H1 (cell line): ENCODE measurements at regions not wholly inside any gene's neighbourhood (a gene's known extent, or its start where the extent isn't known, plus 50 kb on each side); places are given as distances from the start of the nearest gene placed in this dataset.

Experiments used
- CTCF ChIA-PET: fragments of 300-600 bp; sonication (Branson Sonifier 250); formaldehyde crosslinking; loops from one replicate; lab custom pipeline; 2021; ENCODE audit not compliant: partially characterized antibody; lab: Charles Lee
- POLR2A ChIA-PET: fragments of 300-600 bp; sonication (Branson Sonifier 250); formaldehyde crosslinking; loops from one replicate; lab custom pipeline; 2021; ENCODE audit warnings: inconsistent platforms; ENCODE audit not compliant: partially characterized antibody; lab: Charles Lee
- DNase-seq, 2 experiments: peaks; one replicate each; pipeline versions ENCODE4 v3.0.0 to v3.0.0-alpha.2; 2010 to 2022; ENCODE audit warnings: low spot score in 2 of 2, low read depth in 1 of 2, mixed read lengths in 1 of 2
- FAIRE-seq: peaks from 2 replicates; lab custom pipeline; 2011; peaks lifted over from hg19 to GRCh38; lab: Jason Lieb, UNC
- H2AFZ ChIP-seq: 2 replicates; pipeline ENCODE4 v1.8.1; 2012; ENCODE audit warnings: low read length, inconsistent platforms
- H2AK5ac ChIP-seq: 2 replicates; pipeline ENCODE4 v1.6.1; 2013; ENCODE audit warnings: low read depth, low read length
- H2BK120ac ChIP-seq: replicated peaks from 2 replicates; pipeline ENCODE3; 2013; ENCODE audit warnings: low read depth, low read length, inconsistent platforms
- H2BK12ac ChIP-seq: 2 replicates; pipeline ENCODE4 v1.6.1; 2013; ENCODE audit warnings: low read depth, low read length
- H2BK15ac ChIP-seq: 2 replicates; pipeline ENCODE4 v1.6.1; 2013; ENCODE audit warnings: low read length
- H2BK20ac ChIP-seq: 2 replicates; pipeline ENCODE4 v1.6.1; 2013; ENCODE audit warnings: low read length
- H2BK5ac ChIP-seq: 2 replicates; pipeline ENCODE4 v1.6.1; 2013; ENCODE audit warnings: low read depth, low read length
- H3K14ac ChIP-seq: 2 replicates; pipeline ENCODE4 v1.6.1; 2013; ENCODE audit warnings: inconsistent platforms; ENCODE audit not compliant: insufficient read length
- H3K18ac ChIP-seq: 2 replicates; pipeline ENCODE4 v1.6.1; 2013; ENCODE audit warnings: low read length; ENCODE audit errors: extremely low read depth
- H3K23ac ChIP-seq: 2 replicates; pipeline ENCODE4 v1.6.1; 2013; ENCODE audit warnings: inconsistent platforms; ENCODE audit not compliant: insufficient read length
- H3K23me2 ChIP-seq: 2 replicates; pipeline ENCODE4 v1.6.1; 2013; ENCODE audit warnings: low read depth, low read length
- H3K27ac ChIP-seq: 2 replicates; pipeline ENCODE4 v1.6.1; 2011; ENCODE audit warnings: low read depth, low read length, inconsistent platforms
- H3K27me3 ChIP-seq, 4 experiments: replicated peaks in 1 of 4; 1 replicate in 1 of 4; 2 replicates in 3 of 4; pipeline versions ENCODE4 v1.6.1 to v1.8.1; 2011 to 2013; ENCODE audit warnings: low read length in 3 of 4, mild to moderate bottlenecking in 3 of 4, inconsistent platforms in 2 of 4, mixed read lengths in 2 of 4, moderate library complexity in 1 of 4; ENCODE audit not compliant: control insufficient read depth in 3 of 4, insufficient read depth in 3 of 4; ENCODE audit errors: extremely low read depth in 1 of 4
- H3K36me3 ChIP-seq, 4 experiments: 2 replicates each; pipeline versions ENCODE4 v1.6.1 to v1.8.1; 2011 to 2013; ENCODE audit warnings: mild to moderate bottlenecking in 4 of 4, low read length in 3 of 4, moderate library complexity in 2 of 4, control low read depth in 1 of 4, inconsistent platforms in 1 of 4; ENCODE audit not compliant: insufficient read depth in 4 of 4, control insufficient read depth in 2 of 4
- H3K4ac ChIP-seq: replicated peaks from 2 replicates; pipeline ENCODE3; 2013; ENCODE audit warnings: low read length, low read depth, mixed read lengths, inconsistent platforms; ENCODE audit not compliant: insufficient read length
- H3K4me1 ChIP-seq, 4 experiments: replicated peaks in 1 of 4; 1 replicate in 1 of 4; 2 replicates in 3 of 4; pipeline versions ENCODE4 v1.6.1 to v1.8.1; 2011 to 2013; ENCODE audit warnings: low read length in 3 of 4, inconsistent platforms in 2 of 4, mixed read lengths in 1 of 4; ENCODE audit not compliant: insufficient read depth in 4 of 4, control insufficient read depth in 3 of 4
- H3K4me2 ChIP-seq, 2 experiments: 2 replicates each; pipeline versions ENCODE4 v1.6.1 to v1.8.1; 2011 to 2013; ENCODE audit warnings: low read depth in 2 of 2, low read length in 2 of 2, control low read depth in 1 of 2, inconsistent platforms in 1 of 2, mild to moderate bottlenecking in 1 of 2; ENCODE audit not compliant: insufficient read depth in 1 of 2
- H3K4me3 ChIP-seq, 4 experiments: fragments of 200-600, 300-600 bp in 1 of 4; sonication (generic), shearing (Covaris generic), sonication (Bioruptor Twin) in 1 of 4; 2 replicates each; pipeline versions ENCODE4 v1.5.1 to v1.8.1; 2011 to 2016; ENCODE audit warnings: low read length in 4 of 4, low read depth in 3 of 4, control low read depth in 2 of 4, inconsistent platforms in 2 of 4, mild to moderate bottlenecking in 2 of 4, mixed read lengths in 1 of 4, moderate library complexity in 1 of 4; ENCODE audit not compliant: insufficient read depth in 2 of 4; ENCODE audit errors: extremely low read depth in 1 of 4
- H3K56ac ChIP-seq: replicated peaks from 2 replicates; pipeline ENCODE3; 2013; ENCODE audit warnings: low read depth, mild to moderate bottlenecking, mixed read lengths, low read length, inconsistent platforms; ENCODE audit not compliant: insufficient read length
- H3K79me1 ChIP-seq: 2 replicates; pipeline ENCODE4 v1.6.1; 2013; ENCODE audit warnings: low read depth, low read length, control low read depth
- H3K79me2 ChIP-seq, 2 experiments: 2 replicates each; pipeline versions ENCODE4 v1.6.1 to v1.8.1; 2012 to 2013; ENCODE audit warnings: low read length in 2 of 2, mild to moderate bottlenecking in 2 of 2, inconsistent platforms in 1 of 2; ENCODE audit not compliant: insufficient read depth in 2 of 2, control insufficient read depth in 1 of 2
- H3K9ac ChIP-seq, 4 experiments: replicated peaks in 1 of 4; 1 replicate in 1 of 4; 2 replicates in 3 of 4; pipeline versions ENCODE4 v1.6.1 to v1.8.1; 2011 to 2013; ENCODE audit warnings: low read depth in 3 of 4, low read length in 3 of 4, control low read depth in 2 of 4, mild to moderate bottlenecking in 2 of 4, moderate library complexity in 2 of 4, inconsistent platforms in 1 of 4; ENCODE audit errors: extremely low read depth in 1 of 4
- H3K9me3 ChIP-seq, 2 experiments: 2 replicates each; pipeline versions ENCODE4 v1.6.1 to v1.8.1; 2012 to 2013; ENCODE audit warnings: mild to moderate bottlenecking in 2 of 2, moderate library complexity in 2 of 2, control low read depth in 1 of 2, inconsistent platforms in 1 of 2, low read depth in 1 of 2, low read length in 1 of 2, mixed read lengths in 1 of 2; ENCODE audit not compliant: insufficient read depth in 2 of 2
- H4K20me1 ChIP-seq, 2 experiments: replicated peaks in 1 of 2; 2 replicates each; pipeline versions ENCODE3 to v1.8.1; 2011 to 2013; ENCODE audit warnings: inconsistent platforms in 2 of 2, low read length in 2 of 2, mild to moderate bottlenecking in 1 of 2; ENCODE audit not compliant: insufficient read depth in 2 of 2, control insufficient read depth in 1 of 2
- H4K5ac ChIP-seq: 2 replicates; pipeline ENCODE4 v1.6.1; 2013; ENCODE audit warnings: low read length, low read depth, mixed read lengths, inconsistent platforms; ENCODE audit not compliant: insufficient read length
- H4K8ac ChIP-seq: 2 replicates; pipeline ENCODE4 v1.8.0; 2013; ENCODE audit warnings: mild to moderate bottlenecking, moderate library complexity, low read length, inconsistent platforms; ENCODE audit not compliant: insufficient read depth; ENCODE audit errors: extremely low read depth
- H4K91ac ChIP-seq: replicated peaks from 2 replicates; pipeline ENCODE3; 2013; ENCODE audit warnings: low read length, mixed read lengths, inconsistent platforms; ENCODE audit not compliant: insufficient read length
- CBX5 ChIP-seq: fragments of 300-800, 300-1000 bp; sonication (generic); IDR thresholded peaks from 2 replicates; pipeline ENCODE4 v1.7.1; 2016; ENCODE audit warnings: antibody characterized with exemption, low read length, low read depth
- CTBP2 ChIP-seq: IDR thresholded peaks from 2 replicates; pipeline ENCODE4 v1.7.0; 2011; ENCODE audit warnings: borderline replicate concordance, mild to moderate bottlenecking, moderate library complexity, mixed read lengths, low read length; ENCODE audit not compliant: insufficient read depth, insufficient read length
- GTF2F1 ChIP-seq: IDR thresholded peaks from 2 replicates; pipeline ENCODE4 v1.6.1; 2012; ENCODE audit warnings: low read depth, low read length, improper control_type of control experiment, borderline replicate concordance

DNA sequence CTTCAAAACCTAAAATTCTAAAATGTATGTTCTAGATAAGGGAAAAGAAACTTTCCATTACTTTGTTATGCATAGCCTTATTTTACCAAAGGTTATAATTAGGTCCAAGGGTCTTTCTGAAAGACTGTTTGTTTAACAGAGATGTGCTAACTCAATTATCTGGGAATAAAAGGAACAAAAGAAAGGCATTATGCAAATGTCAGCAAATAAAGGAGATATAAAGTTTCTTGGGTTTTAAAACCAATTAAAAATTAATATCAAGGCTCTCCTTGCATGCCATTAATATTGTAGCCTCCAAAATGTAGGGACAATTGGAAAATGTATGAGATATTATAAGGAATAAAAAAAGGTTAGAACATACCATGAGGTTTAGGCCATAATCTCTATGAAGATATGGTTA is 87.8 kb upstream of the DOCK10 start:
- no peak overlapping the region for H2BK5ac ChIP-seq
- no peak overlapping the region for H3K14ac ChIP-seq
- H2AK5ac ChIP-seq = no peak overlapping the region
- H3K79me1 ChIP-seq = no peaks in the 10 kb centered on the region
- H4K5ac ChIP-seq = no peak overlapping the region
- no peaks in the 10 kb centered on the region for H3K9me3 ChIP-seq
- H2BK20ac ChIP-seq = no peak overlapping the region
- H3K79me2 ChIP-seq = no peaks in the 10 kb centered on the region
- ChIA-PET POLR2A (no interaction called here), CTCF (interaction anchor here (1.3 to 1.6 kb wide), 2 partner anchors 41 to 531 kb away, joined by 3 to 4 read pairs; no protein-coding TSS in a partner anchor)
- H4K8ac ChIP-seq = no peak overlapping the region
- H3K9ac ChIP-seq = no peak overlapping the region
- no peaks in the 10 kb centered on the region for H3K27me3 ChIP-seq
- no peaks in the 10 kb centered on the region for H3K4me1 ChIP-seq
- H2BK12ac ChIP-seq = no peak overlapping the region
- H2BK120ac ChIP-seq = no peak overlapping the region
- H3K56ac ChIP-seq = no peak overlapping the region
- FAIRE-seq = no peak
- H3K4me2 ChIP-seq = no peak overlapping the region
- no peaks in the 10 kb centered on the region for H4K20me1 ChIP-seq
- TF ChIP-seq CTBP2 (no peak), GTF2F1 (no peak), CBX5 (no peak)
- TF ChIP-seq, all 59 proteins: peak for 0
- no peak overlapping the region for H3K27ac ChIP-seq
- H3K18ac ChIP-seq = no peak overlapping the region
- no peak overlapping the region for H3K23ac ChIP-seq
- no peak overlapping the region for H2AFZ ChIP-seq
- DNase-seq = no peak
- H3K4me3 ChIP-seq = no peak overlapping the region
- H4K91ac ChIP-seq = no peak overlapping the region
- no peaks in the 10 kb centered on the region for H3K23me2 ChIP-seq
- H3K4ac ChIP-seq = no peak overlapping the region
- H3K36me3 ChIP-seq = no peaks in the 10 kb centered on the region
- H2BK15ac ChIP-seq = no peak overlapping the region
